ENCODE measurements at regions not wholly inside any gene's neighbourhood (a gene's known extent, or its start where the extent isn't known, plus 50 kb on each side); places are given as distances from the start of the nearest gene placed in this dataset.

GRCh38 chr2:144989579-144990270 lies 469.8 kb upstream of the ZEB2 start:
- no TSS peak for BruUV-seq (replicated peaks)
- ChIA-PET POLR2A (no interaction called here), CTCF (no interaction called here)

DNA sequence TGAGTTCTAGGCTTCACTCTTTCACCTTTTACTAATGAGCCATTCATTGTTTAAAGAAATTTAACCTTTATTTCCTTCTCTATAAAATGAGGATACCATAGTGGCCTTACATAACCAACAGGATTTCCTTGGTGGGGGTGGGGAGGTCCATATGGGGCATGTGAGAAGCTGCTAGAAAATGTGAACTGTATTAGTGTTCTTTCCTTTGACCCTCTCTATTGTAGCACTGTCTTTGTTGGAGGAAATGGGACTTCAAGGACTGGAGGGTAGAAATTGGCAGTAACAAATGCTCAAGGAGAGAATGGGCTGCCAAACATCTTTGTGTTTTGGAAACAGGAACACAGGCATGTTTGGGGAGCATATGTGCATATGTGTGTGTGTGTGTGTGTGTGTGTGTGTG lies 468.7 kb upstream of the ZEB2 start:
- no peak for ATAC-seq
- DNase-seq (ENCODE audit: low read depth, low spot score) = no peak
- in situ Hi-C loops (cut with HindIII; ENCODE audit: low pct_unique_long_range_greater_than_20kb, low sequenced_read_pairs) (no loop called here), intact Hi-C loops (cut with micrococcal nuclease; ENCODE audit: unreplicated experiment) (no loop called here)
- no peak overlapping the region for H3K4me3 ChIP-seq (ENCODE audit: low read depth in 2 of 2, low read length in 2 of 2)
- BruUV-seq (replicated peaks) = no TSS peak
- H3K4me1 ChIP-seq (ENCODE audit: control insufficient read depth, insufficient read depth, low read length) = no peaks in the 10 kb centered on the region
- H3K9me3 ChIP-seq (ENCODE audit: control insufficient read depth, insufficient read depth, low read depth, low read length) = no peaks in the 10 kb centered on the region
- no peak overlapping the region for H3K27ac ChIP-seq (ENCODE audit: low read length)
- ChIA-PET CTCF (no interaction called here), POLR2A (no interaction called here)
- TF ChIP-seq CTCF (IDR thresholded peaks at IDR 0.05) = no peak
- no peak for TF ChIP-seq TCF7L2 (IDR thresholded peaks at IDR 0.05; ENCODE audit: low read depth, low read length)
- no peak for TF ChIP-seq REST (IDR thresholded peaks at IDR 0.05; ENCODE audit: insufficient read depth in 1 of 2, low read depth in 2 of 2, low read length in 1 of 2)
- no peak for TF ChIP-seq POLR2AphosphoS5 (IDR thresholded peaks at IDR 0.05; ENCODE audit: low read depth, low read length)
- no peak for TF ChIP-seq SIN3A (IDR thresholded peaks at IDR 0.05; ENCODE audit: borderline replicate concordance, insufficient read depth, low read depth, low read length)
- H3K27me3 ChIP-seq (ENCODE audit: control insufficient read depth, insufficient read depth, low read length) = no peaks in the 10 kb centered on the region
- H3K36me3 ChIP-seq (ENCODE audit: control insufficient read depth, insufficient read depth, low read length) = no peaks in the 10 kb centered on the region

More at GRCh38 chr2:144989579-144990270, 469.8 kb upstream of the ZEB2 start:
- no peaks in the 10 kb centered on the region for H3K27me3 ChIP-seq (ENCODE audit: control insufficient read depth, insufficient read depth, low read length)
- no peaks in the 10 kb centered on the region for H3K9me3 ChIP-seq (ENCODE audit: control insufficient read depth, insufficient read depth, low read depth, low read length)
- in situ Hi-C loops (cut with HindIII; ENCODE audit: low pct_unique_long_range_greater_than_20kb, low sequenced_read_pairs) (no loop called here), intact Hi-C loops (cut with micrococcal nuclease; ENCODE audit: unreplicated experiment) (no loop called here)
- TF ChIP-seq REST (IDR thresholded peaks at IDR 0.05; ENCODE audit: insufficient read depth in 1 of 2, low read depth in 2 of 2, low read length in 1 of 2) (no peak), SIN3A (IDR thresholded peaks at IDR 0.05; ENCODE audit: borderline replicate concordance, insufficient read depth, low read depth, low read length) (no peak), POLR2AphosphoS5 (IDR thresholded peaks at IDR 0.05; ENCODE audit: low read depth, low read length) (no peak), CTCF (IDR thresholded peaks at IDR 0.05) (no peak), TCF7L2 (IDR thresholded peaks at IDR 0.05; ENCODE audit: low read depth, low read length) (no peak)
- no peak overlapping the region for H3K27ac ChIP-seq (ENCODE audit: low read length)
- no peak for ATAC-seq
- H3K4me1 ChIP-seq (ENCODE audit: control insufficient read depth, insufficient read depth, low read length) = no peaks in the 10 kb centered on the region
- H3K36me3 ChIP-seq (ENCODE audit: control insufficient read depth, insufficient read depth, low read length) = no peaks in the 10 kb centered on the region
- no peak for DNase-seq (ENCODE audit: low read depth, low spot score)
- H3K4me3 ChIP-seq (ENCODE audit: low read depth in 2 of 2, low read length in 2 of 2) = no peak overlapping the region
